Panc1 (cell line): ENCODE measurements at regions not wholly inside any gene's neighbourhood (a gene's known extent, or its start where the extent isn't known, plus 50 kb on each side); places are given as distances from the start of the nearest gene placed in this dataset.

Experiments
- ATAC-seq: fragments of 200-7000 bp; cut with Tn5 transposase; 2 replicates; pipeline ENCODE4 v1.9.1; 2020; ENCODE audit warnings: mild to moderate bottlenecking, moderate library complexity
- BruUV-seq: library from RNA; stranded (reverse); fragments of 400-500 nt; replicated peaks from 2 replicates; lab custom pipeline; 2021; lab: Mats Ljungman, UMichigan
- CTCF ChIA-PET: fragments of 300-600 bp; sonication (Branson Sonifier 250); formaldehyde crosslinking; loops from one replicate; lab custom pipeline; 2022; ENCODE audit warnings: antibody characterized with exemption; lab: Charles Lee
- POLR2A ChIA-PET: fragments of 300-600 bp; sonication (Branson Sonifier 250); formaldehyde crosslinking; loops from one replicate; lab custom pipeline; 2022; ENCODE audit warnings: antibody characterized with exemption; lab: Charles Lee
- DNase-seq: peaks from one replicate; pipeline ENCODE4 v3.0.0-alpha.2; 2010; ENCODE audit warnings: low read depth, low spot score
- H3K27ac ChIP-seq: 2 replicates; pipeline ENCODE4 v1.5.1; 2011; ENCODE audit warnings: mild to moderate bottlenecking, low read length, inconsistent platforms
- H3K27me3 ChIP-seq: fragments of 200-500 bp; sonication (Bioruptor generic); 2 replicates; pipeline ENCODE4 v1.6.0; 2014; ENCODE audit warnings: low read length, inconsistent platforms; ENCODE audit not compliant: control insufficient read depth, insufficient read depth
- H3K36me3 ChIP-seq: fragments of 200-500 bp; sonication (Bioruptor generic); 2 replicates; pipeline ENCODE4 v1.5.1; 2014; ENCODE audit warnings: inconsistent platforms, mild to moderate bottlenecking, low read length, moderate library complexity; ENCODE audit not compliant: control insufficient read depth, insufficient read depth
- H3K4me1 ChIP-seq: 2 replicates; pipeline ENCODE4 v1.5.1; 2011; ENCODE audit warnings: inconsistent platforms, mild to moderate bottlenecking, low read length, moderate library complexity; ENCODE audit not compliant: control insufficient read depth, insufficient read depth
- H3K4me3 ChIP-seq, 2 experiments: 2 replicates each; pipeline ENCODE4 v1.5.1; 2011 to 2012; ENCODE audit warnings: low read depth in 2 of 2, low read length in 2 of 2, mild to moderate bottlenecking in 2 of 2, inconsistent platforms in 1 of 2, moderate library complexity in 1 of 2
- H3K9me3 ChIP-seq: fragments of 200-500 bp; sonication (Bioruptor generic); 2 replicates; pipeline ENCODE4 v1.5.1; 2014; ENCODE audit warnings: low read depth, mild to moderate bottlenecking, inconsistent platforms, low read length, moderate library complexity; ENCODE audit not compliant: control insufficient read depth, insufficient read depth
- POLR2AphosphoS5 ChIP-seq: IDR thresholded peaks from 2 replicates; pipeline ENCODE4 v1.6.1; 2012; ENCODE audit warnings: mild to moderate bottlenecking, low read depth, low read length, moderate library complexity
- SIN3A ChIP-seq: IDR thresholded peaks from 2 replicates; pipeline ENCODE4 v1.6.1; 2012; ENCODE audit warnings: low read depth, mild to moderate bottlenecking, low read length, moderate library complexity, borderline replicate concordance; ENCODE audit not compliant: insufficient read depth
- TCF7L2 ChIP-seq: IDR thresholded peaks from 2 replicates; pipeline ENCODE4 v1.6.1; 2011; ENCODE audit warnings: mild to moderate bottlenecking, low read depth, low read length, inconsistent platforms
- in situ Hi-C: cut with HindIII; loops from 2 replicates; pipeline ENCODE4 v1.10.0; 2016; ENCODE audit warnings: low sequenced_read_pairs, low pct_unique_long_range_greater_than_20kb
- intact Hi-C: fragments of 100-400 bp; cut with micrococcal nuclease; formaldehyde crosslinking; loops from one replicate; pipeline ENCODE4 v1.10.0; 2022; ENCODE audit not compliant: unreplicated experiment
- TF ChIP-seq, protein P1 (sequence below), 2 experiments: IDR thresholded peaks; 2 replicates each; pipeline ENCODE4 v1.6.1; 2011 to 2012; ENCODE audit warnings: low read depth in 2 of 2, control low read depth in 1 of 2, low read length in 1 of 2, mild to moderate bottlenecking in 1 of 2, moderate library complexity in 1 of 2; ENCODE audit not compliant: insufficient read depth in 1 of 2
- TF ChIP-seq, protein P2 (sequence below): fragments of 450-650 bp; IDR thresholded peaks from 2 replicates; pipeline ENCODE4 v1.5.1; 2017; ENCODE audit warnings: mild to moderate bottlenecking

GRCh38 chr4:38489011-38489861 lies 174.8 kb upstream of the KLF3 start:
- no peak overlapping the region for H3K27ac ChIP-seq
- in situ Hi-C loops = no loop called here

GRCh38 chr4:38489924-38490639 lies 173.9 kb upstream of the KLF3 start:
- no peak overlapping the region for H3K27ac ChIP-seq
- in situ Hi-C loops (no loop called here), intact Hi-C loops (no loop called here)
- POLR2A ChIA-PET = no interaction called here
- H3K9me3 ChIP-seq = no peaks in the 10 kb centered on the region
- H3K27me3 ChIP-seq = no peaks in the 10 kb centered on the region
- ATAC-seq (peak; percentile 63; the same call in 1 of the 2 replicates), DNase-seq (no peak)
- no TSS peak for BruUV-seq
- H3K36me3 ChIP-seq = no peaks in the 10 kb centered on the region
- CTCF ChIA-PET = no interaction called here
- no peaks in the 10 kb centered on the region for H3K4me1 ChIP-seq
- TF ChIP-seq SIN3A (no peak), TCF7L2 (no peak), POLR2AphosphoS5 (no peak)
- TF ChIP-seq, protein P1, sequence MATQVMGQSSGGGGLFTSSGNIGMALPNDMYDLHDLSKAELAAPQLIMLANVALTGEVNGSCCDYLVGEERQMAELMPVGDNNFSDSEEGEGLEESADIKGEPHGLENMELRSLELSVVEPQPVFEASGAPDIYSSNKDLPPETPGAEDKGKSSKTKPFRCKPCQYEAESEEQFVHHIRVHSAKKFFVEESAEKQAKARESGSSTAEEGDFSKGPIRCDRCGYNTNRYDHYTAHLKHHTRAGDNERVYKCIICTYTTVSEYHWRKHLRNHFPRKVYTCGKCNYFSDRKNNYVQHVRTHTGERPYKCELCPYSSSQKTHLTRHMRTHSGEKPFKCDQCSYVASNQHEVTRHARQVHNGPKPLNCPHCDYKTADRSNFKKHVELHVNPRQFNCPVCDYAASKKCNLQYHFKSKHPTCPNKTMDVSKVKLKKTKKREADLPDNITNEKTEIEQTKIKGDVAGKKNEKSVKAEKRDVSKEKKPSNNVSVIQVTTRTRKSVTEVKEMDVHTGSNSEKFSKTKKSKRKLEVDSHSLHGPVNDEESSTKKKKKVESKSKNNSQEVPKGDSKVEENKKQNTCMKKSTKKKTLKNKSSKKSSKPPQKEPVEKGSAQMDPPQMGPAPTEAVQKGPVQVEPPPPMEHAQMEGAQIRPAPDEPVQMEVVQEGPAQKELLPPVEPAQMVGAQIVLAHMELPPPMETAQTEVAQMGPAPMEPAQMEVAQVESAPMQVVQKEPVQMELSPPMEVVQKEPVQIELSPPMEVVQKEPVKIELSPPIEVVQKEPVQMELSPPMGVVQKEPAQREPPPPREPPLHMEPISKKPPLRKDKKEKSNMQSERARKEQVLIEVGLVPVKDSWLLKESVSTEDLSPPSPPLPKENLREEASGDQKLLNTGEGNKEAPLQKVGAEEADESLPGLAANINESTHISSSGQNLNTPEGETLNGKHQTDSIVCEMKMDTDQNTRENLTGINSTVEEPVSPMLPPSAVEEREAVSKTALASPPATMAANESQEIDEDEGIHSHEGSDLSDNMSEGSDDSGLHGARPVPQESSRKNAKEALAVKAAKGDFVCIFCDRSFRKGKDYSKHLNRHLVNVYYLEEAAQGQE (IDR thresholded peaks at IDR 0.05; ENCODE audit: insufficient read depth in 1 of 2, low read depth in 2 of 2, low read length in 1 of 2) = no peak
- TF ChIP-seq, protein P2, sequence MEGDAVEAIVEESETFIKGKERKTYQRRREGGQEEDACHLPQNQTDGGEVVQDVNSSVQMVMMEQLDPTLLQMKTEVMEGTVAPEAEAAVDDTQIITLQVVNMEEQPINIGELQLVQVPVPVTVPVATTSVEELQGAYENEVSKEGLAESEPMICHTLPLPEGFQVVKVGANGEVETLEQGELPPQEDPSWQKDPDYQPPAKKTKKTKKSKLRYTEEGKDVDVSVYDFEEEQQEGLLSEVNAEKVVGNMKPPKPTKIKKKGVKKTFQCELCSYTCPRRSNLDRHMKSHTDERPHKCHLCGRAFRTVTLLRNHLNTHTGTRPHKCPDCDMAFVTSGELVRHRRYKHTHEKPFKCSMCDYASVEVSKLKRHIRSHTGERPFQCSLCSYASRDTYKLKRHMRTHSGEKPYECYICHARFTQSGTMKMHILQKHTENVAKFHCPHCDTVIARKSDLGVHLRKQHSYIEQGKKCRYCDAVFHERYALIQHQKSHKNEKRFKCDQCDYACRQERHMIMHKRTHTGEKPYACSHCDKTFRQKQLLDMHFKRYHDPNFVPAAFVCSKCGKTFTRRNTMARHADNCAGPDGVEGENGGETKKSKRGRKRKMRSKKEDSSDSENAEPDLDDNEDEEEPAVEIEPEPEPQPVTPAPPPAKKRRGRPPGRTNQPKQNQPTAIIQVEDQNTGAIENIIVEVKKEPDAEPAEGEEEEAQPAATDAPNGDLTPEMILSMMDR = no peak
- H3K4me3 ChIP-seq = no peak overlapping the region

More at GRCh38 chr4:38489011-38489861, 174.8 kb upstream of the KLF3 start:
- POLR2A ChIA-PET = no interaction called here
- Histone ChIP-seq H3K27me3 (no peaks in the 10 kb centered on the region), H3K4me3 (no peak overlapping the region), H3K36me3 (no peaks in the 10 kb centered on the region), H3K9me3 (no peaks in the 10 kb centered on the region), H3K4me1 (no peaks in the 10 kb centered on the region)
- DNase-seq = no peak
- CTCF ChIA-PET = no interaction called here
- BruUV-seq = no TSS peak
- ATAC-seq = no peak
- intact Hi-C loops = no loop called here
- TF ChIP-seq POLR2AphosphoS5 (no peak), SIN3A (no peak), TCF7L2 (no peak)
- TF ChIP-seq, protein P1 (IDR thresholded peaks at IDR 0.05; ENCODE audit: insufficient read depth in 1 of 2, low read depth in 2 of 2, low read length in 1 of 2) = no peak
- TF ChIP-seq, protein P2 = no peak
